Posterior vena cava (tissue), 2 donors: ENCODE measurements at regions not wholly inside any gene's neighbourhood (a gene's known extent, or its start where the extent isn't known, plus 50 kb on each side); places are given as distances from the start of the nearest gene placed in this dataset.
"Not testable (repeated sequence)": the region's sequence is repeated elsewhere in the genome, so short reads cannot be mapped to it uniquely, and the experiment has no call there.

Experiments
- DNase-seq: peaks from one replicate; pipeline ENCODE4 v3.0.0-alpha.2; 2020; ENCODE audit warnings: low spot score
- intact Hi-C, 2 donors: fragments of 100-400 bp; cut with DNase I; formaldehyde crosslinking; loops; one replicate each; pipeline versions ENCODE4 v1.14.1 to v1.14.2; 2022 to 2023
- donor health status: DM: yes; HTN: yes; CAD: no.
- donor health status: DM: yes; HTN: yes; CAD: no.

- no peak for DNase-seq
- intact Hi-C loops: no loop called here
Observed at GRCh38 chr17:74125156-74125555, 78.3 kb upstream of the RPL38 start.

DNA sequence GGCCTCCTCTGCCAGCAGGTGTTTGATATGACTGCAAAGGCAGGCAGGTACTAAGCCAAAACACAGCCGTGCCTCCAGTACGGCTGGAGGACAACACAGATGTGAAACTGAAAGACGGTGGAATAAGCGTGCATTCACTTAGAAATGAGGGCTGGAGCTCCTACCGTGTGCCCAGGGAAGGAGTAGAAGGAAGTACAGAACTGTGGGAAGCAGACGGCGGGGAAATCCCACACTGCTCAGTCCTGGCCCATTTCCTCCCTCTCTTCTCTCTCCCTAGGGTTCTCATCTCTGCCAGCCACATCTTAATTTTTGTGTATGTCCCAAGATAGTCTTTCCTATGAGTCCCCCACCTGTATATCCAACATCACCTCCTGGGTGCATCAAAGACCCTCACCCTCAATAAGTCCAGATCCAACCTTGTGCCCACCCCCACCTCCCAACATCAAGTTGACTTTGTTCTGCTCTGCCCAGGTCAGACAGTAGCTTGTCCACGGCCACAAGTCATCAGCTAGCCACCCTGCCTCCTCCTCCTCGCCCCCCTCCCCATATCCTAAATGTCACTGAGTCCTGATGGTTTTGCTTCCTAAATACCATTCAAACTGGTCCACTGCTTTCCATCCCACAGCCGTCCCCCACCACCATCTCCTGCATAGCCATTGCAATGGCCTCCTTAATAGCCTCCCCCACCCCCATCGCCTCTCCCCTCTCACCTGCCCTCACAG, 77.1 kb upstream of the RPL38 start:
- intact Hi-C loops: no loop called here
- DNase-seq: peak; percentile 48

DNA sequence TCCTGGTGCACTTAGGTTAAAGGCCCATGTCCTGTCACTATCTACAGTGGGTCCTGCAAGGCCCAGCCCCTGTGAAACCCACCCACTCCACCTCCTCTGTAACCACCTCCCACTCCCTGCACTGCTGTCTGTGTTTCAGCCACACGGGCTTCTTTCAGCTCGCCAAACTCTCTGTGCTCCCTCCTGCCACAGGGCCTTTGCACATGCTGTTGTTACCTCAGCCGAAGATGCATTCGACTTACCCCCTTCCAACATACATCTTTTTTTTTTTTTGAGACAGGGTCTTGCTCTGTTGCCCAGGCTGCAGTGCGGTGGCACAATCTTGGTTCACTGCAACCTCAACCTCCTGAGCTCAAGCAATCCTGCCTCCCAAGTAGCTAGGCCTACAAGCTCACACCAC, 76.5 kb upstream of the RPL38 start:
- peak; percentile 30 for DNase-seq
- intact Hi-C loops: no loop called here

DNA sequence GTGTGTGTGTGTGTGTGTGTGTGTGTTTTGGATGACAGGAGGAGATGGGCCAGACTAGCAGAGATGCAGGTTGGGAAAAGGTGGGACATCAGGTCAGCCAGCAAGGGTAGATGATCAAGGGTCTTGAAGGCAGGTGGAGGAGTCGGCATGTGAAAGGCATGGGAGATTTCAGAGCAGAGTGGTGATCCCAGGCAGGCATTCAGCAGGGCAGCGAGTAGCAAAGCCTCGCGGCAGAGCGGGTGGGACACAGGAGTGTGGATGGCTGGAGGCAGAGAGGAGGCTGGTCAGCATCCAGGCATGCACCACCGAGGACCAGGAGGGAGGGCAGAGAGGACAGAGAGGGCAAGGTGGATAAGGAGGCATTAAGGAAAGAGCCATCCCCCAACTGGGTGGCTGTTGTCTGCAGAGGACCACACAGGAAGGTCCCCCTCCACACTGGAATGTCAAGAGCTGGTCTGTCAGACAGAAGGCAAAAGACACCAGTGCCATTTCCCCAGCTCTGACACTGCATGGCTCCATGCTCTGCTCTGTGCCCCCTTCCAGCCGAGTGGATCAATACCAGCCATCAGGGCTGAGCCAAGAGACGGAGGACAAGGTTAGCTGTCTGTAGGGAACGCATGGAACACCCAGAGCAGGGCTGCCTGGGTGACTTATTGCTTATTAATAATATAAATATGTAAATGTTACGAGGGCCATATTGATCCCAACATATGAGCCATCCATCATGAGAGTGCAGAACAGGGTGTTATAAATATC, 74.8 kb upstream of the RPL38 start:
- peak; percentile 50 for DNase-seq
- intact Hi-C loops: no loop called here

GRCh38 chr17:74129800-74130199, 73.7 kb upstream of the RPL38 start:
- intact Hi-C loops: not testable (repeated sequence)
- DNase-seq: peak; percentile 11

GRCh38 chr17:74130276-74130675, 73.2 kb upstream of the RPL38 start:
- intact Hi-C loops: no loop called here
- DNase-seq: peak; percentile 56

DNA sequence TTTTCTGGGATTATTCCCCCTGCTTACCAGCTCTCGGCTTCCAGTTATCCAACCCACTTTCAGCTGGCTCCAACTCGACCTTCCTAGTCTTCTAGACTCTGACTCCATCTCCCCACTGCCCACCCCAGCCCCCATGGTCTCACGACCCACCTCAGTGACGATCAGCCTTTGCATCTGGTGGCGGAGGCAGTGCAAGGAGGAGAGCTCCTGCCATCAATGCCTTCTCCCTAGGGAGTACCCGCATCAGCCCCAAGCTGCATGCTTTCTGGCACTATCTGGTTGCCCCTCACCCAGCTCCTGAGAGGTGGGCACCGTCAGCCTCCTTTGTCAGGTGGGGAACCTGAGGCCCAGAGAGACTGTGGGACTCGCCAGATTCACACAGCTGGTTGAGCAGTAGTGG, 72.6 kb upstream of the RPL38 start:
- DNase-seq: peak; percentile 50
- intact Hi-C loops: no loop called here

- peak; percentile 3 for DNase-seq
- intact Hi-C loops: no loop called here
Observed at GRCh38 chr17:74132354-74132753, 71.1 kb upstream of the RPL38 start.

- intact Hi-C loops: no loop called here
- peak; percentile 49 for DNase-seq
Observed at GRCh38 chr17:74133740-74134139, 69.7 kb upstream of the RPL38 start.

DNA sequence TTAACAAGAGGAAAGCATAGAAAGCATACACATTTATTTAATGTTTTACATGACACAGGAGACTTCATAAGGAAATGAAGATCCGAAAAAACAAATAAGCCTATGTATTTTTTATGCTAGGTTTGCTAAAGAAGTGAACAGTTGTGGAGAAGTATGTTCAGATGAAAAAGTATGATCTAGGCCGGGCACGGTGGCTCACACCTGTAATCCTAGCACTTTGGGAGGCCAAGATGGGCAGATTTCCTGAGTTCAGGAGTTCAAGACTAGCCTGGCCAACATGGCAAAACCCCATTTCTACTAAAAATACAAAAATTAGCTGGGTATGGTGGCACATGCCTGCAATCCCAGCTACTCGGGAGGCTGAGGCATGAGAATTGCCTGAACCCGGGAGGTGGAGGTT, 69.2 kb upstream of the RPL38 start:
- DNase-seq, intact Hi-C loops: not testable (repeated sequence)

- intact Hi-C loops: no loop called here
- no peak for DNase-seq
Observed at GRCh38 chr17:74134991-74135390, 68.5 kb upstream of the RPL38 start.

- peak; percentile 68 for DNase-seq
- intact Hi-C loops: no loop called here
Observed at GRCh38 chr17:74135391-74136167, 67.9 kb upstream of the RPL38 start.

GRCh38 chr17:74137416-74137815, 66.1 kb upstream of the RPL38 start:
- DNase-seq: no peak
- intact Hi-C loops: no loop called here

- DNase-seq: no peak
- intact Hi-C loops: no loop called here
Observed at GRCh38 chr17:74139120-74139519, 64.4 kb upstream of the RPL38 start.

DNA sequence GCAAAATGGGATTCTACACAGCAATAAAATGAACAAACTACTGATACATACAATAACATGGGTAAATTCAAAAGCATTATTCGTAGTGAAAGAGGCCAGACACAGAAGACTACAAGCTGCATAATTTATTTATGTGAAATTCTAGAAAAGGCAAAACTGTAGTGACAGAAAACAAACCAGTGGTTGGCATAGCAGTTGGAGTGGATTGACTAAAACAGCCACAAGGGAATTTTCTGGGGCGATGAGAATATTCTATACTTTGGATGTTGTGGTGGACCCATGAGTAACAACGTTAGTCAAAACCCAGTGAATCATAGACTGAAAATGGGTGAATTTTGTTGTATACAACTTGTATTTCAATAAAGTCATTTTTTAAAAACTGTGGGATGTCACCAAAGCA, 63.2 kb upstream of the RPL38 start:
- DNase-seq: no peak
- intact Hi-C loops: no loop called here

GRCh38 chr17:74141612-74142011, 61.9 kb upstream of the RPL38 start:
- no peak for DNase-seq
- intact Hi-C loops: no loop called here

DNA sequence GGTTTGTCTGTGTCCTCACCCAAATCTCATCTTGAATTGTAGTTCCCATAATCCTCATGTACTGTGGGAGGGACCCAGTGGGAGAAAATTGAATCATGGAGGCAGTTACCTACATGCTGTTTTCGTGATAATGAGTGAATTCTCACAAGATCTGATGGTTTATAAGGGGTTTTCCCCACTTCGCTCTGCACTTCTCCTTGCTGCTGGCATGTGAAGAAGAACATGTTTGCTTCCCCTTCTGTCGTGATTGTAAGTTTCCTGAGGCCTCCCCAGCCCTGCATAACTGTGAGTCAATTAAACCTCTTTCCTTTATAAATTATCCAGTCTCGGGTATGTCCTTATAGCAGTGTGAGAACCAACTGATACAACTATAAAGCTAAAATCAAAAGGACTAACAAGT, 60.2 kb upstream of the RPL38 start:
- DNase-seq, intact Hi-C loops: not testable (repeated sequence)

- no peak for DNase-seq
- intact Hi-C loops: no loop called here
Observed at GRCh38 chr17:74145756-74146155, 57.7 kb upstream of the RPL38 start.

DNA sequence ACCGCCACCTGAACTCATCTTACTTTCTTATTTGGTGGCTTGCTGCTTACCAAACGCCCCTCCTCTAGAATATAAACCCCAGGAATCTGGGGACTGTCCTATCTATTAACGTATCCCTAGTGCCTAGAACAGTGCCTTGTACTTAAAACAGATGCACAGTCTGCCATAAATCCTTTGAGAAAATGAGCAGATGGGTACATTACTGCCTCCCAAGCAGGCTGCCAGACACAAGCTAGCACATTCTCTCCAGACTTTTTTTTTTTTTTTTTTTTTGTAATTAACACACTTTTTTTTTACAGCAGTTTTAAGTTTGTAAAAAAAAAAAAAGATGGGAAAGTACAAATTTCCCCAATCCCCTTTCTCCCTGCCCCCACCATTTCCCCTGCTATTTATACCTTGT, 57.3 kb upstream of the RPL38 start:
- DNase-seq: no peak
- intact Hi-C loops: no loop called here
